OCI-LY7 (cell line): ENCODE measurements at regions not wholly inside any gene's neighbourhood (a gene's known extent, or its start where the extent isn't known, plus 50 kb on each side); places are given as distances from the start of the nearest gene placed in this dataset.

Source experiments
- EZH2phosphoT487 ChIP-seq: fragments of 200-600 bp; sonication (generic); IDR thresholded peaks from 2 replicates; pipeline ENCODE4 v1.6.1; 2018; ENCODE audit warnings: low read depth, borderline replicate concordance, mild to moderate bottlenecking, mixed run types, antibody characterized with exemption, low read length, moderate library complexity, mixed read lengths
- TF ChIP-seq, protein P1 (sequence below): fragments of 200-600 bp; sonication (generic); conservative IDR thresholded peaks from 2 replicates; pipeline ENCODE4 v1.5.1; 2014; ENCODE audit warnings: mild to moderate bottlenecking, antibody characterized with exemption, low read length, moderate library complexity, mixed read lengths

GRCh38 chr14:35993684-35993960, 167.5 kb downstream of the BRMS1L start:
- TF ChIP-seq, protein P1, sequence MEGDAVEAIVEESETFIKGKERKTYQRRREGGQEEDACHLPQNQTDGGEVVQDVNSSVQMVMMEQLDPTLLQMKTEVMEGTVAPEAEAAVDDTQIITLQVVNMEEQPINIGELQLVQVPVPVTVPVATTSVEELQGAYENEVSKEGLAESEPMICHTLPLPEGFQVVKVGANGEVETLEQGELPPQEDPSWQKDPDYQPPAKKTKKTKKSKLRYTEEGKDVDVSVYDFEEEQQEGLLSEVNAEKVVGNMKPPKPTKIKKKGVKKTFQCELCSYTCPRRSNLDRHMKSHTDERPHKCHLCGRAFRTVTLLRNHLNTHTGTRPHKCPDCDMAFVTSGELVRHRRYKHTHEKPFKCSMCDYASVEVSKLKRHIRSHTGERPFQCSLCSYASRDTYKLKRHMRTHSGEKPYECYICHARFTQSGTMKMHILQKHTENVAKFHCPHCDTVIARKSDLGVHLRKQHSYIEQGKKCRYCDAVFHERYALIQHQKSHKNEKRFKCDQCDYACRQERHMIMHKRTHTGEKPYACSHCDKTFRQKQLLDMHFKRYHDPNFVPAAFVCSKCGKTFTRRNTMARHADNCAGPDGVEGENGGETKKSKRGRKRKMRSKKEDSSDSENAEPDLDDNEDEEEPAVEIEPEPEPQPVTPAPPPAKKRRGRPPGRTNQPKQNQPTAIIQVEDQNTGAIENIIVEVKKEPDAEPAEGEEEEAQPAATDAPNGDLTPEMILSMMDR, result no peak
- TF ChIP-seq EZH2phosphoT487, result no peak
